Ishikawa (cell line): ENCODE measurements at regions not wholly inside any gene's neighbourhood (a gene's known extent, or its start where the extent isn't known, plus 50 kb on each side); places are given as distances from the start of the nearest gene placed in this dataset.

Experiments used
- CEBPB ChIP-seq: IDR thresholded peaks from 2 replicates; pipeline ENCODE4 v1.6.1; 2012
- EGR1 ChIP-seq: IDR thresholded peaks from 2 replicates; pipeline ENCODE4 v1.6.1; 2012
- FOXM1 ChIP-seq: IDR thresholded peaks from 2 replicates; pipeline ENCODE4 v1.6.1; 2012; ENCODE audit warnings: low read depth, borderline replicate concordance
- NFIC ChIP-seq: IDR thresholded peaks from 2 replicates; pipeline ENCODE4 v1.6.1; 2012
- RAD21 ChIP-seq: IDR thresholded peaks from 2 replicates; pipeline ENCODE4 v1.6.1; 2012; ENCODE audit warnings: low read depth
- TCF12 ChIP-seq: IDR thresholded peaks from 2 replicates; pipeline ENCODE4 v1.6.1; 2012; ENCODE audit warnings: low read depth
- TEAD4 ChIP-seq: IDR thresholded peaks from 2 replicates; pipeline ENCODE4 v1.6.1; 2012

- no peak for TF ChIP-seq NFIC
- no peak for TF ChIP-seq EGR1
- no peak for TF ChIP-seq CEBPB
- TF ChIP-seq TEAD4 = no peak
- no peak for TF ChIP-seq TCF12
- no peak for TF ChIP-seq RAD21
- no peak for TF ChIP-seq FOXM1
These were observed 404.3 kb downstream of the CDH26 start for GRCh38 chr20:60362531-60362930.
